Stomach smooth muscle (tissue), 2 donors: ENCODE measurements at regions not wholly inside any gene's neighbourhood (a gene's known extent, or its start where the extent isn't known, plus 50 kb on each side); places are given as distances from the start of the nearest gene placed in this dataset.
"Not testable (repeated sequence)": the region's sequence is repeated elsewhere in the genome, so short reads cannot be mapped to it uniquely, and the experiment has no call there.

ENCODE experiments used
- H3K27ac ChIP-seq: one replicate; pipeline ENCODE4 v1.7.0; 2013; ENCODE audit warnings: mild to moderate bottlenecking, low read length, inconsistent platforms
- H3K27me3 ChIP-seq, 2 donors: one replicate each; pipeline ENCODE4 v1.7.0; 2013; ENCODE audit warnings: low read length in 2 of 2; ENCODE audit not compliant: insufficient read depth in 2 of 2, control insufficient read depth in 1 of 2
- H3K36me3 ChIP-seq, 2 donors: one replicate each; pipeline ENCODE4 v1.7.0; 2013; ENCODE audit warnings: low read length in 2 of 2; ENCODE audit not compliant: control insufficient read depth in 2 of 2, insufficient read depth in 2 of 2
- H3K4me1 ChIP-seq: one replicate; pipeline ENCODE4 v1.7.0; 2013; ENCODE audit warnings: low read length; ENCODE audit not compliant: control insufficient read depth, insufficient read depth
- H3K4me3 ChIP-seq, 2 donors: one replicate each; pipeline ENCODE4 v1.7.0; 2013; ENCODE audit warnings: low read length in 2 of 2
- H3K9ac ChIP-seq, 2 donors: one replicate each; pipeline ENCODE4 v1.7.0; 2013; ENCODE audit warnings: low read length in 2 of 2, mild to moderate bottlenecking in 1 of 2
- H3K9me3 ChIP-seq, 2 donors: one replicate each; pipeline ENCODE4 v1.7.0; 2013; ENCODE audit warnings: low read length in 2 of 2; ENCODE audit not compliant: control insufficient read depth in 2 of 2
- donor health status: healthy.
- donor health status: Pancreatic carcinoma.

- Histone ChIP-seq H3K9ac (no peak overlapping the region), H3K4me3 (no peak overlapping the region), H3K9me3 (no peaks in the 10 kb centered on the region), H3K36me3 (no peaks in the 10 kb centered on the region), H3K27ac (no peak overlapping the region), H3K27me3 (no peaks in the 10 kb centered on the region), H3K4me1 (no peaks in the 10 kb centered on the region)
Observed at GRCh38 chr13:70544706-70545105, 436.5 kb upstream of the KLHL1 start.

- Histone ChIP-seq H3K27me3 (no peaks in the 10 kb centered on the region), H3K9ac (no peak overlapping the region), H3K27ac (no peak overlapping the region), H3K4me1 (no peaks in the 10 kb centered on the region), H3K9me3 (no peaks in the 10 kb centered on the region), H3K36me3 (no peaks in the 10 kb centered on the region), H3K4me3 (no peak overlapping the region)
Observed at GRCh38 chr13:70541451-70541850, 433.2 kb upstream of the KLHL1 start.

DNA sequence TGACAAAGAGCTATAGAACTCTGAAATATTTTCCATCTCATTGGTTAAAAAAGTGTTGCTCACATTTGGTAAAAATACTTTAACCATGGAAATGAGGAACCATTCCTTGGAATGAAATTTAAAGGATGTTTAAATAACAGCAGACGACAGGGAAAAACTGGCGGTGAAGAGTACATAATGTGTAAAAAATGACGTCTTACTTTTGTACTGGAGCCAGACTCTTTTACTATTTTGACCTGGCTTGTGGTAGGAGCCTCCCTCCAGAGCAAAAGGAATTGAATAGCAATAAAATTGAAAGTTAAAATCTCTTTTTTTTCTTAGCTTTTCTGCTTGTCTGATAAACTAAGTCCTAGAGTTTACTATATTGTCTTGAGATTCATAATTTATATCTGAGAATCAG lies 426.2 kb upstream of the KLHL1 start:
- H3K9ac ChIP-seq = no peak overlapping the region
- no peaks in the 10 kb centered on the region for H3K27me3 ChIP-seq
- H3K36me3 ChIP-seq = no peaks in the 10 kb centered on the region

GRCh38 chr13:70529652-70530051 lies 421.4 kb upstream of the KLHL1 start:
- Histone ChIP-seq H3K27ac (no peak overlapping the region), H3K36me3 (no peaks in the 10 kb centered on the region), H3K9me3 (no peaks in the 10 kb centered on the region), H3K27me3 (no peaks in the 10 kb centered on the region), H3K9ac (no peak overlapping the region), H3K4me3 (no peak overlapping the region), H3K4me1 (no peaks in the 10 kb centered on the region)

More for the DNA sequence above, 426.2 kb upstream of the KLHL1 start:
- H3K9me3 ChIP-seq = no peaks in the 10 kb centered on the region
- H3K4me3 ChIP-seq = no peak overlapping the region
- H3K4me1 ChIP-seq = no peaks in the 10 kb centered on the region
- H3K27ac ChIP-seq = no peak overlapping the region

DNA sequence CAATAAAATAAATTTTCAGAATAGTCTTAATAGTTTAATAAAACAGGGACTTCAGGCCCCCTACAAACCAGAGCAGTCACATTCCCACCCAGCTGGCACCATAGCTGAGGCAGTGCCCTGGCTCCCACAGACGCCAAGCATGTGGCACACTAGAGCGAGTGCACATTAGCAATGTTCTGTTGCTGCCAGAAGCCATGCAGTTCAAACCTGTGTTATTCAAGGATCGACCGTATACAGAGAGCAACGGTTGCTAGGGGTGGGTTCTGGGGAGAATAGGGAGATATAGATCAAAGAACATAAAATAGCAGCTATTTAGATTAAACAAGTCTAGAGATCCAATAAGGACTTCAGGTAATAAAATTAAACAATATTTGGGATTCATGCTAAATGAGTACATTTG lies 419.3 kb upstream of the KLHL1 start:
- no peaks in the 10 kb centered on the region for H3K4me1 ChIP-seq
- no peaks in the 10 kb centered on the region for H3K9me3 ChIP-seq
- no peak overlapping the region for H3K27ac ChIP-seq
- no peak overlapping the region for H3K4me3 ChIP-seq
- H3K27me3 ChIP-seq = no peaks in the 10 kb centered on the region
- no peak overlapping the region for H3K9ac ChIP-seq
- H3K36me3 ChIP-seq = no peaks in the 10 kb centered on the region

DNA sequence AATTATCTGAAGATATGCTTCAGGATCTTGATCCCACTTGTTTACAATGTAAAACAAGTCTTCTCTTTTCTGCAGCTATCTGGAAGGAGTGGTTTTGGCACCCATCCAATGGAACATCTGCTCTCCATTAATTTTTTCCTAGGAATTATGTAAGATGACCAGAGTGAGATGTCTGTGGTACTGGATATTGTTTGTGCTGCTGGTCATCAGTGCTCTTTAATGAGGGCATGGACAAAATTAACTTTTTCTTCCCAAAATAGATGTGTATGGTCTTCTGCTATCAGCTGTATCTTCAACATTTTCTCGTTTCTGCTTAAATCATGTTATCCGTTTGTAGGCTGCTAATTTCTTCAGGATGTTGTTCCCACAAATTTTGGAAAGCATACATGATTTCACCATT lies 415.4 kb upstream of the KLHL1 start:
- no peaks in the 10 kb centered on the region for H3K27me3 ChIP-seq
- no peaks in the 10 kb centered on the region for H3K36me3 ChIP-seq
- H3K9ac ChIP-seq = no peak overlapping the region
- H3K4me1 ChIP-seq = no peaks in the 10 kb centered on the region
- H3K9me3 ChIP-seq = no peaks in the 10 kb centered on the region
- H3K4me3 ChIP-seq = no peak overlapping the region
- H3K27ac ChIP-seq = no peak overlapping the region

DNA sequence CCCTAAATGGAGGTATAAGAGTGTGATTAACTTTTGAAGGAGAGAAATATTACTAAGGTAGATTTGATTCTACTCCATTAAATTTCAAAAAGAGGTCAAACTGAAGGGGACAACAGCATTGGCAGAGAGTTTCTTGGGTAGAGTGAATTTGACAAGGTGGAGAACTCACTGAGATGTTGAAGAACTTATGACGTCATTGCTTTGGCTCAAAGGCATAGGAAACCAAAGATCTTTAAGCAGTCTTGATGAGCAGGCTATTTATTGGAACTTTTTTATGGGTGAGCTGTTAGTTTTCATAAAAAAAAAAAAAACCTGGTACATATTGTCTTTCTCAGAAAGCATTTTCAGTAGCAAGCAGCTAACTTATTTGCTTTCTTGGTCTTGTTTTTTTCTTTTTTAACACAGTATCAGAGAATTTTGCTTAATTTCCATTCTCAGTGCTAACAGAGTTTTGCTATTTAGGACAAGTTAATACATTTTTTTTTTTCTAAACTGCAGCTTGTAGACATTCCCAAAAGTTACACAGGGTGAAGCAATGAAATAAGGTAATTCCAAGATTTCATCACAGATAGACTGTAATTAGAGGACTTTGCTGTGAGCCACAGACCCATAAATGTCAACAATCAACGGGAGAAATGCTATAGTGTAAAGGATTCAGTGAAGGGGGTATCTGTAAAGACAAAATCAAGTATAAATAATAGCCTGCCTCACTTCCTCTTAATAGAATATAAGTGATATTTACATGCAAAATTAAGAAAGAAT lies 412.2 kb upstream of the KLHL1 start:
- H3K4me1 ChIP-seq = no peaks in the 10 kb centered on the region
- no peaks in the 10 kb centered on the region for H3K27me3 ChIP-seq
- H3K9ac ChIP-seq = no peak overlapping the region
- H3K9me3 ChIP-seq = no peaks in the 10 kb centered on the region
- H3K36me3 ChIP-seq = no peaks in the 10 kb centered on the region
- no peak overlapping the region for H3K4me3 ChIP-seq
- no peak overlapping the region for H3K27ac ChIP-seq

DNA sequence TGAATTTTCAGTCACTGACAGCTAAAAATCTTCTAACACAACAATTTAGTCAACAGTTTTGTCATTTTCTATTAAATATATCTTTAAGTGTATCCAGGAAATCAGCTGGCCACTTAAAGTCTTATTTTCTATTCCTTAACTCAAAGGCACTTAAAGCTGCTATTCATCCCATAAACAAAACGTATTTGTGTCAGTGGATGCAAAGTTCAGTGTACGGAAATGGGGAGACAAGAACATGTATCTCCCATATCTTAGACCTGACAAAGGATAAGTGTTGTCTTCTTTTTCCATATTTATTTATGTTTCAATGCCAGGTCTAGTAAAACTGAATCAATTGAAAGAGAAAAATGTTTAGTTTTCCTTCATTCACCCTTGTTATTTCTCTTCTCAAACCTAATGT lies 409.8 kb upstream of the KLHL1 start:
- no peaks in the 10 kb centered on the region for H3K27me3 ChIP-seq
- no peaks in the 10 kb centered on the region for H3K4me1 ChIP-seq
- H3K9me3 ChIP-seq = no peaks in the 10 kb centered on the region
- H3K27ac ChIP-seq = no peak overlapping the region
- no peak overlapping the region for H3K4me3 ChIP-seq
- no peaks in the 10 kb centered on the region for H3K36me3 ChIP-seq
- no peak overlapping the region for H3K9ac ChIP-seq

DNA sequence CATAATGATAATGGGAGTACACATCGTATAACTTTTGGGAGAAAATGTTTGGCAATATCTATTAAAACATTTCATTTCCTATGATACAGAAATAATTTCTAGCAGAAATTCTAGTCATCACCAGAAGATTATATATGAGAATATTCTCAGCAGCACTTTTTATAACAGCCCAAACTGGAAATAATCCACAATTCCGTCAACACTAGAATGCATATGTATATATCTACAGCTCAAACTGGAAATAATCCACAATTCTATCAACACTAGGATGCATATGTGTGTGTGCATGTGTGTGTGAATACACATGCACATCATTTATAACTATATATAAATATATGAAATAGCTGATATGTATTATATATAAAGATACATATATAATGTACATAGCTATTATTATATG lies 408.0 kb upstream of the KLHL1 start:
- Histone ChIP-seq H3K4me1 (no peaks in the 10 kb centered on the region), H3K4me3 (no peak overlapping the region), H3K27ac (no peak overlapping the region)

DNA sequence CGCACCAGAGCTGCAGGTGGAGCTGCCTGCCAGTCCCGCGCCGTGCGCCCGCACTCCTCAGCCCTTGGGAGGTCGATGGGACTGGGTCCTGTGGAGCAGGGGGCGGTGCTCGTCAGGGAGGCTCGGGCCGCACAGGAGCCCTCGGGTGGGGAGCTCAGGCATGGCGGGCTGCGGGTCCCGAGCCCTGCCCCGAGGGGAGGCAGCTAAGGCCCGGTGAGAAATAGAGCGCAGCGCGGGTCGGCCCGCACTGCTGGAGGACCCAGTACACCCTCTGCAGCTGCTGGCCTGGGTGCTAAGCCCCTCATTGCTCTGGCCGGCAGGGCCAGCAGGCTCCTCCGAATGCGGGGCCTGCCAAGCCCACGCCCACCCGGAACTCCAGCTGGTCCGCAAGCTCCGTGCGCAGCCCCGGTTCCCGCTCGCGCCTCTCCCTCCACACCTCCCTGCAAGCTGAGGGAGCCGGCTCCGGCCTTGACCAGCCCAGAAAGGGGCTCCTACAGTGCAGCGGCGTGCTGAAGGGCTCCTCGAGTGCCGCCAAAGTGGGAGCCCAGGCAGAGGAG lies 403.7 kb upstream of the KLHL1 start:
- not testable (repeated sequence) for H3K9ac ChIP-seq, H3K27me3 ChIP-seq, H3K4me1 ChIP-seq, H3K9me3 ChIP-seq, H3K36me3 ChIP-seq, H3K27ac ChIP-seq, H3K4me3 ChIP-seq

More for the DNA sequence above, 408.0 kb upstream of the KLHL1 start:
- no peak overlapping the region for H3K9ac ChIP-seq
- no peaks in the 10 kb centered on the region for H3K36me3 ChIP-seq
- H3K27me3 ChIP-seq = no peaks in the 10 kb centered on the region
- H3K9me3 ChIP-seq = no peaks in the 10 kb centered on the region

DNA sequence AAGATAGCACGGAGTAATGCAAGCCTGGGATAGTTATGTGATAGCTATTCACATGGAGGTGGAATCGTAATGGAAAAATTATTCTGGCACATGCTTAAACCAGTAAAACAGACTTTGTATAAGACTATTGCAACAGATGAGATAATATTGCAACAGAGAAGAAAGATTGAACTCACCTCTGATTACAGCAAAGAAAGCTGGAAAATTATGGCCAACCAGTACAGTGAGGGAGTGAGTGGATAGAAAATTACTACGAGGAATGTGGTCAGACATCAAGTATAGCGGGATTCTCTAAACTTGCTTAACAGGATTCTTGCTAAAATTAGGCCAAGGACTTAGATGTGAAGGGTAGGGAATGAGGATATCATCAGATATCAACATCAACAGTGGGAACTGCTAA lies 397.6 kb upstream of the KLHL1 start:
- Histone ChIP-seq H3K27me3 (no peaks in the 10 kb centered on the region), H3K4me1 (no peaks in the 10 kb centered on the region), H3K4me3 (no peak overlapping the region), H3K27ac (no peak overlapping the region), H3K9ac (no peak overlapping the region), H3K9me3 (no peaks in the 10 kb centered on the region), H3K36me3 (no peaks in the 10 kb centered on the region)
